ENCODE measurements at regions not wholly inside any gene's neighbourhood (a gene's known extent, or its start where the extent isn't known, plus 50 kb on each side); places are given as distances from the start of the nearest gene placed in this dataset.

GRCh38 chr2:54058449-54058848 lies 57.0 kb upstream of the ACYP2 start:
- no peak for TF ChIP-seq CTCF (IDR thresholded peaks at IDR 0.05 in 2 of 3, conservative IDR thresholded peaks at IDR 0.05 in 1 of 3; ENCODE audit: borderline replicate concordance in 1 of 3, insufficient read depth in 1 of 3, low read depth in 2 of 3, low read length in 2 of 3)
- no peak for TF ChIP-seq MAX (IDR thresholded peaks at IDR 0.05)
- TF ChIP-seq YY1 (IDR thresholded peaks at IDR 0.05; ENCODE audit: extremely low read depth, insufficient replicate concordance, low read depth, low read length) = no peak
